H1 (cell line): ENCODE measurements at regions not wholly inside any gene's neighbourhood (a gene's known extent, or its start where the extent isn't known, plus 50 kb on each side); places are given as distances from the start of the nearest gene placed in this dataset.

Experiments used
- CTCF ChIA-PET: fragments of 300-600 bp; sonication (Branson Sonifier 250); formaldehyde crosslinking; loops from one replicate; lab custom pipeline; 2021; ENCODE audit not compliant: partially characterized antibody; lab: Charles Lee
- POLR2A ChIA-PET: fragments of 300-600 bp; sonication (Branson Sonifier 250); formaldehyde crosslinking; loops from one replicate; lab custom pipeline; 2021; ENCODE audit warnings: inconsistent platforms; ENCODE audit not compliant: partially characterized antibody; lab: Charles Lee
- DNase-seq, 2 experiments: peaks; one replicate each; pipeline versions ENCODE4 v3.0.0 to v3.0.0-alpha.2; 2010 to 2022; ENCODE audit warnings: low spot score in 2 of 2, low read depth in 1 of 2, mixed read lengths in 1 of 2
- FAIRE-seq: peaks from 2 replicates; lab custom pipeline; 2011; peaks lifted over from hg19 to GRCh38; lab: Jason Lieb, UNC
- H2AFZ ChIP-seq: 2 replicates; pipeline ENCODE4 v1.8.1; 2012; ENCODE audit warnings: low read length, inconsistent platforms
- H2AK5ac ChIP-seq: 2 replicates; pipeline ENCODE4 v1.6.1; 2013; ENCODE audit warnings: low read depth, low read length
- H2BK120ac ChIP-seq: replicated peaks from 2 replicates; pipeline ENCODE3; 2013; ENCODE audit warnings: low read depth, low read length, inconsistent platforms
- H2BK12ac ChIP-seq: 2 replicates; pipeline ENCODE4 v1.6.1; 2013; ENCODE audit warnings: low read depth, low read length
- H2BK15ac ChIP-seq: 2 replicates; pipeline ENCODE4 v1.6.1; 2013; ENCODE audit warnings: low read length
- H2BK20ac ChIP-seq: 2 replicates; pipeline ENCODE4 v1.6.1; 2013; ENCODE audit warnings: low read length
- H2BK5ac ChIP-seq: 2 replicates; pipeline ENCODE4 v1.6.1; 2013; ENCODE audit warnings: low read depth, low read length
- H3K14ac ChIP-seq: 2 replicates; pipeline ENCODE4 v1.6.1; 2013; ENCODE audit warnings: inconsistent platforms; ENCODE audit not compliant: insufficient read length
- H3K18ac ChIP-seq: 2 replicates; pipeline ENCODE4 v1.6.1; 2013; ENCODE audit warnings: low read length; ENCODE audit errors: extremely low read depth
- H3K23ac ChIP-seq: 2 replicates; pipeline ENCODE4 v1.6.1; 2013; ENCODE audit warnings: inconsistent platforms; ENCODE audit not compliant: insufficient read length
- H3K23me2 ChIP-seq: 2 replicates; pipeline ENCODE4 v1.6.1; 2013; ENCODE audit warnings: low read depth, low read length
- H3K27ac ChIP-seq: 2 replicates; pipeline ENCODE4 v1.6.1; 2011; ENCODE audit warnings: low read depth, low read length, inconsistent platforms
- H3K27me3 ChIP-seq, 4 experiments: replicated peaks in 1 of 4; 1 replicate in 1 of 4; 2 replicates in 3 of 4; pipeline versions ENCODE4 v1.6.1 to v1.8.1; 2011 to 2013; ENCODE audit warnings: low read length in 3 of 4, mild to moderate bottlenecking in 3 of 4, inconsistent platforms in 2 of 4, mixed read lengths in 2 of 4, moderate library complexity in 1 of 4; ENCODE audit not compliant: control insufficient read depth in 3 of 4, insufficient read depth in 3 of 4; ENCODE audit errors: extremely low read depth in 1 of 4
- H3K36me3 ChIP-seq, 4 experiments: 2 replicates each; pipeline versions ENCODE4 v1.6.1 to v1.8.1; 2011 to 2013; ENCODE audit warnings: mild to moderate bottlenecking in 4 of 4, low read length in 3 of 4, moderate library complexity in 2 of 4, control low read depth in 1 of 4, inconsistent platforms in 1 of 4; ENCODE audit not compliant: insufficient read depth in 4 of 4, control insufficient read depth in 2 of 4
- H3K4ac ChIP-seq: replicated peaks from 2 replicates; pipeline ENCODE3; 2013; ENCODE audit warnings: low read length, low read depth, mixed read lengths, inconsistent platforms; ENCODE audit not compliant: insufficient read length
- H3K4me1 ChIP-seq, 4 experiments: replicated peaks in 1 of 4; 1 replicate in 1 of 4; 2 replicates in 3 of 4; pipeline versions ENCODE4 v1.6.1 to v1.8.1; 2011 to 2013; ENCODE audit warnings: low read length in 3 of 4, inconsistent platforms in 2 of 4, mixed read lengths in 1 of 4; ENCODE audit not compliant: insufficient read depth in 4 of 4, control insufficient read depth in 3 of 4
- H3K4me2 ChIP-seq, 2 experiments: 2 replicates each; pipeline versions ENCODE4 v1.6.1 to v1.8.1; 2011 to 2013; ENCODE audit warnings: low read depth in 2 of 2, low read length in 2 of 2, control low read depth in 1 of 2, inconsistent platforms in 1 of 2, mild to moderate bottlenecking in 1 of 2; ENCODE audit not compliant: insufficient read depth in 1 of 2
- H3K4me3 ChIP-seq, 4 experiments: fragments of 200-600, 300-600 bp in 1 of 4; sonication (generic), shearing (Covaris generic), sonication (Bioruptor Twin) in 1 of 4; 2 replicates each; pipeline versions ENCODE4 v1.5.1 to v1.8.1; 2011 to 2016; ENCODE audit warnings: low read length in 4 of 4, low read depth in 3 of 4, control low read depth in 2 of 4, inconsistent platforms in 2 of 4, mild to moderate bottlenecking in 2 of 4, mixed read lengths in 1 of 4, moderate library complexity in 1 of 4; ENCODE audit not compliant: insufficient read depth in 2 of 4; ENCODE audit errors: extremely low read depth in 1 of 4
- H3K56ac ChIP-seq: replicated peaks from 2 replicates; pipeline ENCODE3; 2013; ENCODE audit warnings: low read depth, mild to moderate bottlenecking, mixed read lengths, low read length, inconsistent platforms; ENCODE audit not compliant: insufficient read length
- H3K79me1 ChIP-seq: 2 replicates; pipeline ENCODE4 v1.6.1; 2013; ENCODE audit warnings: low read depth, low read length, control low read depth
- H3K79me2 ChIP-seq, 2 experiments: 2 replicates each; pipeline versions ENCODE4 v1.6.1 to v1.8.1; 2012 to 2013; ENCODE audit warnings: low read length in 2 of 2, mild to moderate bottlenecking in 2 of 2, inconsistent platforms in 1 of 2; ENCODE audit not compliant: insufficient read depth in 2 of 2, control insufficient read depth in 1 of 2
- H3K9ac ChIP-seq, 4 experiments: replicated peaks in 1 of 4; 1 replicate in 1 of 4; 2 replicates in 3 of 4; pipeline versions ENCODE4 v1.6.1 to v1.8.1; 2011 to 2013; ENCODE audit warnings: low read depth in 3 of 4, low read length in 3 of 4, control low read depth in 2 of 4, mild to moderate bottlenecking in 2 of 4, moderate library complexity in 2 of 4, inconsistent platforms in 1 of 4; ENCODE audit errors: extremely low read depth in 1 of 4
- H3K9me3 ChIP-seq, 2 experiments: 2 replicates each; pipeline versions ENCODE4 v1.6.1 to v1.8.1; 2012 to 2013; ENCODE audit warnings: mild to moderate bottlenecking in 2 of 2, moderate library complexity in 2 of 2, control low read depth in 1 of 2, inconsistent platforms in 1 of 2, low read depth in 1 of 2, low read length in 1 of 2, mixed read lengths in 1 of 2; ENCODE audit not compliant: insufficient read depth in 2 of 2
- H4K20me1 ChIP-seq, 2 experiments: replicated peaks in 1 of 2; 2 replicates each; pipeline versions ENCODE3 to v1.8.1; 2011 to 2013; ENCODE audit warnings: inconsistent platforms in 2 of 2, low read length in 2 of 2, mild to moderate bottlenecking in 1 of 2; ENCODE audit not compliant: insufficient read depth in 2 of 2, control insufficient read depth in 1 of 2
- H4K5ac ChIP-seq: 2 replicates; pipeline ENCODE4 v1.6.1; 2013; ENCODE audit warnings: low read length, low read depth, mixed read lengths, inconsistent platforms; ENCODE audit not compliant: insufficient read length
- H4K8ac ChIP-seq: 2 replicates; pipeline ENCODE4 v1.8.0; 2013; ENCODE audit warnings: mild to moderate bottlenecking, moderate library complexity, low read length, inconsistent platforms; ENCODE audit not compliant: insufficient read depth; ENCODE audit errors: extremely low read depth
- H4K91ac ChIP-seq: replicated peaks from 2 replicates; pipeline ENCODE3; 2013; ENCODE audit warnings: low read length, mixed read lengths, inconsistent platforms; ENCODE audit not compliant: insufficient read length
- BCL11A ChIP-seq, 2 experiments: IDR thresholded peaks; one replicate each; pipeline ENCODE4 v1.6.1; 2011; ENCODE audit warnings: low read depth in 2 of 2, low read length in 2 of 2, mild to moderate bottlenecking in 2 of 2
- RNF2 ChIP-seq: fragments of 200-900, 300-1000 bp; sonication (generic); IDR thresholded peaks from 2 replicates; pipeline ENCODE4 v1.7.1; 2016; ENCODE audit warnings: borderline replicate concordance, low read depth, mild to moderate bottlenecking, antibody characterized with exemption, low read length; ENCODE audit not compliant: poor library complexity, severe bottlenecking; ENCODE audit errors: missing control alignments
- TAF7 ChIP-seq: optimal IDR thresholded peaks from 2 replicates; pipeline ENCODE3; 2011; ENCODE audit warnings: low read depth, mild to moderate bottlenecking, inconsistent platforms, low read length, moderate library complexity, borderline replicate concordance
- WGBS, 2 experiments: shearing (Covaris generic) in 1 of 2; methylation state at CpG; one replicate each; pipeline versions ENCODE4 v1.1.6 to v1.1.7; 2013 to 2015; ENCODE audit warnings: low lambda C conversion rate in 2 of 2, mixed read lengths in 2 of 2, inconsistent platforms in 1 of 2, low coverage in 1 of 2, missing lambda C conversion rate in 1 of 2; ENCODE audit not compliant: insufficient replicate concordance in 2 of 2, insufficient coverage in 1 of 2, insufficient read length in 1 of 2; ENCODE audit errors: extremely low coverage in 1 of 2, missing lambda C conversion rate in 1 of 2; 5-methylcytosine and 5-hydroxymethylcytosine counted together

DNA sequence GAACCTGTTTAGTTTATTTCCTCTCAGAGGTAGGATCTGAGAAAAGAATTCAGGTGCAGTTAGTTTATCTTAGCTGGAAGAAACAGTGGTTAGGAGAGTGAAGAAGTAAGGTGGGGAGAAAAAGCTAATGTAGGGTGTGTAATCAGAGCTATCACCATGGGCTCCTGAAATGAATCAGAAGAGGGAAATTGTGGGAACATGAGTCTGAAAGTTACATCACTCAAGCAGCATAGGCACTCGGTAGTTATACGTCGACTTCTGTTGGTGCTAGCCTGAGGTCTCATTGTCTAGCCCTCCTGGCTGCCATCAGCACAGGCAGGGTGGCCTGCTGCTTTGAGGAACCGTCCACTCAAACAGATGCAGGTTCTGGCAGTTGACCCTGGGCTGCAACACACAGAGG is 56.7 kb upstream of the NPR3 start:
- H3K18ac ChIP-seq: no peak overlapping the region
- H4K5ac ChIP-seq: no peak overlapping the region
- no peak overlapping the region for H2BK20ac ChIP-seq
- H2BK12ac ChIP-seq: no peak overlapping the region
- H3K79me1 ChIP-seq: no peaks in the 10 kb centered on the region
- POLR2A ChIA-PET: no interaction called here
- H3K9ac ChIP-seq: no peak overlapping the region
- no peak overlapping the region for H2BK15ac ChIP-seq
- no peak for DNase-seq
- H3K4ac ChIP-seq: no peak overlapping the region
- H3K36me3 ChIP-seq: no peaks in the 10 kb centered on the region
- no peak overlapping the region for H3K4me2 ChIP-seq
- 83% methylated on average over 4 of the region's 4 CpGs; no CpG with 5 or more reads in 1 of the 2 experiments for WGBS, 2 experiments
- no peak overlapping the region for H3K14ac ChIP-seq
- H3K27ac ChIP-seq: no peak overlapping the region
- no peak overlapping the region for H3K4me3 ChIP-seq
- no peak overlapping the region for H2BK5ac ChIP-seq
- no peak overlapping the region for H2BK120ac ChIP-seq
- no peaks in the 10 kb centered on the region for H3K23me2 ChIP-seq
- H4K91ac ChIP-seq: no peak overlapping the region
- no peaks in the 10 kb centered on the region for H3K79me2 ChIP-seq
- peaks cover 17 to 24% of the 10 kb centered on the region in 2 experiments; a peak in 3 of 4 replicates for H3K9me3 ChIP-seq
- H3K23ac ChIP-seq: no peak overlapping the region
- no peak overlapping the region for H3K56ac ChIP-seq
- no peak for FAIRE-seq
- no peak overlapping the region for H4K8ac ChIP-seq
- H3K27me3 ChIP-seq: no peaks in the 10 kb centered on the region
- H2AFZ ChIP-seq: no peak overlapping the region
- TF ChIP-seq TAF7: no peak
- no peak for TF ChIP-seq RNF2
- no peak for TF ChIP-seq BCL11A (IDR thresholded peaks at IDR 0.05; ENCODE audit: low read depth in 2 of 2, low read length in 2 of 2)
- TF ChIP-seq, all 59 proteins: peak for 0
- CTCF ChIA-PET: interaction anchor here (0.9 to 1.0 kb wide), 2 partner anchors 10 to 165 kb away, joined by 3 read pairs; no protein-coding TSS in a partner anchor
- H3K4me1 ChIP-seq: no peaks in the 10 kb centered on the region
- H4K20me1 ChIP-seq: no peaks in the 10 kb centered on the region
- H2AK5ac ChIP-seq: no peak overlapping the region
